Fibroblast of mammary gland (primary cell): ENCODE measurements at regions not wholly inside any gene's neighbourhood (a gene's known extent, or its start where the extent isn't known, plus 50 kb on each side); places are given as distances from the start of the nearest gene placed in this dataset.

Source experiments
- DNase-seq: peaks from one replicate; pipeline ENCODE4 v3.0.0-alpha.2; 2010; ENCODE audit warnings: low read depth
- H3K4me3 ChIP-seq: 2 replicates; pipeline ENCODE4 v1.5.1; 2011; ENCODE audit warnings: low read depth, mild to moderate bottlenecking, low read length, moderate library complexity; ENCODE audit not compliant: control insufficient read depth
- CTCF ChIP-seq: conservative IDR thresholded peaks from 2 replicates; pipeline ENCODE4 v1.5.1; 2011; ENCODE audit warnings: low read depth, low read length, inconsistent platforms; ENCODE audit not compliant: control insufficient read depth, insufficient read depth

GRCh38 chr6:25083784-25084507 is 148.2 kb upstream of the RIPOR2 start:
- DNase-seq = no peak
- no peak overlapping the region for H3K4me3 ChIP-seq
- no peak for TF ChIP-seq CTCF

- no peak for DNase-seq
- no peak overlapping the region for H3K4me3 ChIP-seq
- no peak for TF ChIP-seq CTCF
Measured at GRCh38 chr6:25084508-25084833, 148.7 kb upstream of the RIPOR2 start.

GRCh38 chr6:25085756-25086155 is 150.0 kb upstream of the RIPOR2 start:
- no peak for TF ChIP-seq CTCF
- no peak for DNase-seq
- no peak overlapping the region for H3K4me3 ChIP-seq

- no peak for TF ChIP-seq CTCF
- no peak for DNase-seq
Measured at GRCh38 chr6:25086500-25087091, 150.8 kb upstream of the RIPOR2 start.

GRCh38 chr6:25088513-25088912 is 152.8 kb upstream of the RIPOR2 start:
- no peak overlapping the region for H3K4me3 ChIP-seq
- no peak for DNase-seq
- no peak for TF ChIP-seq CTCF

More at GRCh38 chr6:25086500-25087091, 150.8 kb upstream of the RIPOR2 start:
- no peak overlapping the region for H3K4me3 ChIP-seq

- peak; percentile 7 for DNase-seq
- no peak for TF ChIP-seq CTCF
- H3K4me3 ChIP-seq = no peak overlapping the region
Measured at GRCh38 chr6:25089442-25089841, 153.7 kb upstream of the RIPOR2 start.
